ENCODE measurements at regions not wholly inside any gene's neighbourhood (a gene's known extent, or its start where the extent isn't known, plus 50 kb on each side); places are given as distances from the start of the nearest gene placed in this dataset.

- TF ChIP-seq EZH2 (IDR thresholded peaks at IDR 0.05) (no peak), POLR2AphosphoS5 (IDR thresholded peaks at IDR 0.05; ENCODE audit: borderline replicate concordance, low read depth, low read length) (no peak)
Measured at GRCh38 chr4:72938516-72938915, 131.0 kb downstream of the COX18 start.

All from SK-N-MC (cell line).